Astrocyte (in vitro differentiated cells and primary cell): ENCODE measurements at regions not wholly inside any gene's neighbourhood (a gene's known extent, or its start where the extent isn't known, plus 50 kb on each side); places are given as distances from the start of the nearest gene placed in this dataset.
"Not testable (repeated sequence)": the region's sequence is repeated elsewhere in the genome, so short reads cannot be mapped to it uniquely, and the experiment has no call there.

ENCODE experiments used
- DNase-seq: peaks from one replicate; pipeline ENCODE4 v3.0.0-alpha.2; 2010; ENCODE audit warnings: low read depth
- FAIRE-seq: peaks from 2 replicates; lab custom pipeline; 2011; peaks lifted over from hg19 to GRCh38; lab: Jason Lieb, UNC
- H2AFZ ChIP-seq: 2 replicates; pipeline ENCODE4 v1.6.0; 2012; ENCODE audit warnings: low read depth, low read length, inconsistent platforms
- H3K27ac ChIP-seq: 2 replicates; pipeline ENCODE4 v1.5.1; 2011; ENCODE audit warnings: low read depth, low read length, inconsistent platforms
- H3K27me3 ChIP-seq: 2 replicates; pipeline ENCODE4 v1.6.0; 2011; ENCODE audit warnings: low read length, inconsistent platforms; ENCODE audit not compliant: insufficient read depth
- H3K36me3 ChIP-seq: 2 replicates; pipeline ENCODE4 v1.5.1; 2011; ENCODE audit warnings: low read length, inconsistent platforms; ENCODE audit not compliant: insufficient read depth
- H3K4me1 ChIP-seq: 2 replicates; pipeline ENCODE4 v1.5.1; 2011; ENCODE audit warnings: low read length, inconsistent platforms; ENCODE audit not compliant: insufficient read depth
- H3K4me2 ChIP-seq: 2 replicates; pipeline ENCODE4 v1.6.0; 2012; ENCODE audit warnings: low read length, inconsistent platforms
- H3K4me3 ChIP-seq: 2 replicates; pipeline ENCODE4 v1.5.1; 2011; ENCODE audit warnings: low read depth, mild to moderate bottlenecking, low read length, inconsistent platforms; ENCODE audit not compliant: insufficient read depth
- H3K79me2 ChIP-seq: 2 replicates; pipeline ENCODE4 v1.6.0; 2012; ENCODE audit warnings: mild to moderate bottlenecking, low read length, inconsistent platforms; ENCODE audit not compliant: insufficient read depth
- H3K9ac ChIP-seq: 2 replicates; pipeline ENCODE4 v1.6.0; 2012; ENCODE audit warnings: mild to moderate bottlenecking, low read length, inconsistent platforms
- H3K9me3 ChIP-seq: 2 replicates; pipeline ENCODE4 v1.5.1; 2012; ENCODE audit warnings: low read depth, mild to moderate bottlenecking, low read length, inconsistent platforms; ENCODE audit not compliant: insufficient read depth
- H4K20me1 ChIP-seq: 2 replicates; pipeline ENCODE4 v1.6.0; 2012; ENCODE audit warnings: low read length, inconsistent platforms; ENCODE audit not compliant: insufficient read depth
- H3K27ac Mint-ChIP-seq: one replicate; pipeline ENCODE4 v1.8.0; 2021; ENCODE audit warnings: mild to moderate bottlenecking, mixed read lengths; ENCODE audit not compliant: unreplicated experiment
- H3K27me3 Mint-ChIP-seq: one replicate; pipeline ENCODE4 v1.8.0; 2021; ENCODE audit warnings: low read depth, mixed read lengths; ENCODE audit not compliant: unreplicated experiment
- H3K36me3 Mint-ChIP-seq: one replicate; pipeline ENCODE4 v1.8.0; 2021; ENCODE audit warnings: low read depth, mixed read lengths; ENCODE audit not compliant: unreplicated experiment
- H3K4me1 Mint-ChIP-seq: one replicate; pipeline ENCODE4 v1.8.0; 2021; ENCODE audit warnings: low read depth, mixed read lengths; ENCODE audit not compliant: unreplicated experiment
- H3K4me3 Mint-ChIP-seq: one replicate; pipeline ENCODE4 v1.8.0; 2021; ENCODE audit warnings: mild to moderate bottlenecking, moderate library complexity, mixed read lengths; ENCODE audit not compliant: unreplicated experiment
- H3K9me3 Mint-ChIP-seq: one replicate; pipeline ENCODE4 v1.8.0; 2021; ENCODE audit warnings: mild to moderate bottlenecking, mixed read lengths; ENCODE audit not compliant: unreplicated experiment
- EZH2 ChIP-seq: IDR thresholded peaks from 2 replicates; pipeline ENCODE4 v1.6.1; 2012; ENCODE audit warnings: mild to moderate bottlenecking, low read length, inconsistent platforms; ENCODE audit not compliant: insufficient read depth
- TF ChIP-seq, protein P1 (sequence below): IDR thresholded peaks from 2 replicates; pipeline ENCODE4 v1.5.1; 2011; ENCODE audit warnings: low read depth, mild to moderate bottlenecking, inconsistent platforms, low read length, moderate library complexity; ENCODE audit not compliant: insufficient read depth

DNA sequence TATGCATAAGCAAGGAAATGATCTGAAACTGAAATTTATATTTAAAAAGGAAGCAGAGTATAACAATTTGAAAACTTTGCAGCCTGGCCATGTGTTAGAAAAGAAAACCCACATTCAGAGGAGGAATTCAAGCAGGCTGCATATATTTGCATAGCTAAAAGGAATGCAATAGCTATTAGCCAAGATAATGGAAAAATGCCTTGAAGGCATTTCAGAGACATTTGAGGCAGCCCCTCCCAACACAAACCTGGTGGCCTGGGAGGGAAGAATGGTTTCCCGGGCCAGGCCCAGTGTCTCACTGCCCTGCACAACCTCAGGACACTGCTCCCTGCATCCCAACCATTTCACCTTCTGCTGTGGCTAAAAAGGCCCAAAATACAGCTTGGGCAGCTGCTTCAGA is 136.8 kb downstream of the TYW3 start:
- no peaks in the 10 kb centered on the region for H3K4me1 Mint-ChIP-seq
- no peaks in the 10 kb centered on the region for H3K9me3 ChIP-seq
- H3K36me3 Mint-ChIP-seq: no peaks in the 10 kb centered on the region
- H3K27me3 ChIP-seq: no peaks in the 10 kb centered on the region
- no peak overlapping the region for H3K9ac ChIP-seq
- H3K4me3 ChIP-seq: no peak overlapping the region
- peaks cover 5% of the 10 kb centered on the region for H3K9me3 Mint-ChIP-seq
- H3K27me3 Mint-ChIP-seq: no peaks in the 10 kb centered on the region
- TF ChIP-seq, protein P1, sequence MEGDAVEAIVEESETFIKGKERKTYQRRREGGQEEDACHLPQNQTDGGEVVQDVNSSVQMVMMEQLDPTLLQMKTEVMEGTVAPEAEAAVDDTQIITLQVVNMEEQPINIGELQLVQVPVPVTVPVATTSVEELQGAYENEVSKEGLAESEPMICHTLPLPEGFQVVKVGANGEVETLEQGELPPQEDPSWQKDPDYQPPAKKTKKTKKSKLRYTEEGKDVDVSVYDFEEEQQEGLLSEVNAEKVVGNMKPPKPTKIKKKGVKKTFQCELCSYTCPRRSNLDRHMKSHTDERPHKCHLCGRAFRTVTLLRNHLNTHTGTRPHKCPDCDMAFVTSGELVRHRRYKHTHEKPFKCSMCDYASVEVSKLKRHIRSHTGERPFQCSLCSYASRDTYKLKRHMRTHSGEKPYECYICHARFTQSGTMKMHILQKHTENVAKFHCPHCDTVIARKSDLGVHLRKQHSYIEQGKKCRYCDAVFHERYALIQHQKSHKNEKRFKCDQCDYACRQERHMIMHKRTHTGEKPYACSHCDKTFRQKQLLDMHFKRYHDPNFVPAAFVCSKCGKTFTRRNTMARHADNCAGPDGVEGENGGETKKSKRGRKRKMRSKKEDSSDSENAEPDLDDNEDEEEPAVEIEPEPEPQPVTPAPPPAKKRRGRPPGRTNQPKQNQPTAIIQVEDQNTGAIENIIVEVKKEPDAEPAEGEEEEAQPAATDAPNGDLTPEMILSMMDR: no peak
- no peak for TF ChIP-seq EZH2
- H3K4me3 Mint-ChIP-seq: no peak overlapping the region
- H4K20me1 ChIP-seq: no peaks in the 10 kb centered on the region
- no peaks in the 10 kb centered on the region for H3K79me2 ChIP-seq
- no peak overlapping the region for H3K4me2 ChIP-seq
- H3K4me1 ChIP-seq: no peaks in the 10 kb centered on the region
- H3K36me3 ChIP-seq: no peaks in the 10 kb centered on the region
- H2AFZ ChIP-seq: no peak overlapping the region
- no peak overlapping the region for H3K27ac ChIP-seq
- FAIRE-seq (no peak), DNase-seq (no peak)
- H3K27ac Mint-ChIP-seq: no peak overlapping the region

- H3K4me1 ChIP-seq, FAIRE-seq, H3K4me3 Mint-ChIP-seq, H4K20me1 ChIP-seq, H3K9ac ChIP-seq, H3K27ac Mint-ChIP-seq, H3K9me3 ChIP-seq, H3K36me3 Mint-ChIP-seq, H3K4me2 ChIP-seq, H3K27ac ChIP-seq, H3K79me2 ChIP-seq, H3K9me3 Mint-ChIP-seq, H3K27me3 ChIP-seq, H3K4me1 Mint-ChIP-seq, H2AFZ ChIP-seq, H3K4me3 ChIP-seq, H3K27me3 Mint-ChIP-seq, DNase-seq, H3K36me3 ChIP-seq: not testable (repeated sequence)
These were observed 144.4 kb downstream of the TYW3 start for GRCh38 chr1:74877366-74877765.

DNA sequence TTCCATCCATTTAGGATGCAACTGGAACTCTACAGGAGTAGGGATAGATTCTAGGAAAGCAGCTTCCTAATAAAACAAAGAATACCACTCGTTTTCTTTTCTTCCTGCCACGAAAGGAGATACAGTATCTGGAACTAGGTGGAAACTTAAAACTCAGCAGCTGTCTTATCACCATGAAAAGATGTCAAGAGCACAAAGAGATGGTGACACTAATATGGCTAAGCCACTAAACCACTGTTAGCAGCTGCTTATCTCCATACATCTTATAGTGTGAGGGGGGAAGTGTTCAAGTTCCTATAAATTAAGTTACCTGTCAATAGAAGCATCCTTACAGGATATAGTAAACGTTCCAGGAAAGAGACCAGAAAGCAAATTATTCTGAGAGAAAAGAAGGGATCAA is 162.5 kb downstream of the TYW3 start:
- Mint-ChIP-seq H3K4me3 (no peak overlapping the region), H3K36me3 (no peaks in the 10 kb centered on the region), H3K4me1 (no peaks in the 10 kb centered on the region), H3K9me3 (peaks cover 3% of the 10 kb centered on the region), H3K27ac (no peak overlapping the region), H3K27me3 (no peaks in the 10 kb centered on the region)
- no peaks in the 10 kb centered on the region for H3K4me1 ChIP-seq
- H3K4me2 ChIP-seq: no peak overlapping the region
- TF ChIP-seq, protein P1: no peak
- no peak for TF ChIP-seq EZH2
- H3K27ac ChIP-seq: no peak overlapping the region
- H3K4me3 ChIP-seq: no peak overlapping the region
- no peaks in the 10 kb centered on the region for H3K36me3 ChIP-seq
- no peaks in the 10 kb centered on the region for H4K20me1 ChIP-seq
- H2AFZ ChIP-seq: no peak overlapping the region
- DNase-seq: no peak
- no peak for FAIRE-seq
- no peak overlapping the region for H3K9ac ChIP-seq
- H3K79me2 ChIP-seq: no peaks in the 10 kb centered on the region
- H3K9me3 ChIP-seq: no peaks in the 10 kb centered on the region
- no peaks in the 10 kb centered on the region for H3K27me3 ChIP-seq
